Peyer's patch (tissue), 4 donors: ENCODE measurements at regions not wholly inside any gene's neighbourhood (a gene's known extent, or its start where the extent isn't known, plus 50 kb on each side); places are given as distances from the start of the nearest gene placed in this dataset.

ENCODE experiments used
- POLR2A ChIP-seq, 2 donors: fragments of 450-650 bp; IDR thresholded peaks; one replicate each; pipeline ENCODE4 v1.5.1; 2017; ENCODE audit warnings: antibody characterized with exemption in 2 of 2, mild to moderate bottlenecking in 2 of 2, moderate library complexity in 2 of 2
- TF ChIP-seq, protein P1 (sequence below), 6 experiments: fragments of 450-650 bp in 4 of 6; fragments of 200-600 bp in 2 of 6; sonication (generic) in 1 of 6; IDR thresholded peaks; one replicate each; pipeline ENCODE4 v1.5.1; 2017 to 2019; ENCODE audit warnings: antibody characterized with exemption in 6 of 6, mild to moderate bottlenecking in 3 of 6, moderate library complexity in 1 of 6

DNA sequence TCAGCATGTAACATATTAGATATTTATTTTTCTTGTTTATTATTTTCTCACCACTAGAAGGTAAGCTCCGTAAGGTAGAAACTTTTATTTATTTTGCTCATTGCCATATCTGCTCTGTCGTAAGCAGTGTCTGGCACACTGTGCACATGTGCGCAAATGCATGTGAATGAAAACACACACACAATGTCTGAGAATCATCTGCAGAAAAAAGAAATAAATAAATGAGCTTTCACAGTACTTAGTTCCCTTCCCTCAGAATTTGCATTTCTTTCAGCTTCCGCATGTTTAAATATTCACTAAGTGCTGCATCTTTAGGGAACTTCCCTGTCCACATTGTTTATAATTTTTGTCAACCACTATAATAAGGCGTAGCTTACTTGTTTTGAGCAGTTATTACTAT lies 963.0 kb upstream of the PABPC4L start:
- TF ChIP-seq, protein P1, sequence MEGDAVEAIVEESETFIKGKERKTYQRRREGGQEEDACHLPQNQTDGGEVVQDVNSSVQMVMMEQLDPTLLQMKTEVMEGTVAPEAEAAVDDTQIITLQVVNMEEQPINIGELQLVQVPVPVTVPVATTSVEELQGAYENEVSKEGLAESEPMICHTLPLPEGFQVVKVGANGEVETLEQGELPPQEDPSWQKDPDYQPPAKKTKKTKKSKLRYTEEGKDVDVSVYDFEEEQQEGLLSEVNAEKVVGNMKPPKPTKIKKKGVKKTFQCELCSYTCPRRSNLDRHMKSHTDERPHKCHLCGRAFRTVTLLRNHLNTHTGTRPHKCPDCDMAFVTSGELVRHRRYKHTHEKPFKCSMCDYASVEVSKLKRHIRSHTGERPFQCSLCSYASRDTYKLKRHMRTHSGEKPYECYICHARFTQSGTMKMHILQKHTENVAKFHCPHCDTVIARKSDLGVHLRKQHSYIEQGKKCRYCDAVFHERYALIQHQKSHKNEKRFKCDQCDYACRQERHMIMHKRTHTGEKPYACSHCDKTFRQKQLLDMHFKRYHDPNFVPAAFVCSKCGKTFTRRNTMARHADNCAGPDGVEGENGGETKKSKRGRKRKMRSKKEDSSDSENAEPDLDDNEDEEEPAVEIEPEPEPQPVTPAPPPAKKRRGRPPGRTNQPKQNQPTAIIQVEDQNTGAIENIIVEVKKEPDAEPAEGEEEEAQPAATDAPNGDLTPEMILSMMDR (IDR thresholded peaks at IDR 0.05), result no peak
- no peak for TF ChIP-seq POLR2A (IDR thresholded peaks at IDR 0.05)
